ENCODE measurements at regions not wholly inside any gene's neighbourhood (a gene's known extent, or its start where the extent isn't known, plus 50 kb on each side); places are given as distances from the start of the nearest gene placed in this dataset.
A peak's percentile ranks its signal among the peaks of the same experiment; 100 is the strongest.

- TF ChIP-seq CTCF (IDR thresholded peaks at IDR 0.05; ENCODE audit: low read depth, low read length, missing control alignments) = no peak
- no peak for DNase-seq (ENCODE audit: low read depth)
- H3K4me3 ChIP-seq (ENCODE audit: low read depth, low read length) = no peak overlapping the region
Observed at GRCh38 chr1:93735722-93736121, 54.1 kb upstream of the BCAR3 start.

DNA sequence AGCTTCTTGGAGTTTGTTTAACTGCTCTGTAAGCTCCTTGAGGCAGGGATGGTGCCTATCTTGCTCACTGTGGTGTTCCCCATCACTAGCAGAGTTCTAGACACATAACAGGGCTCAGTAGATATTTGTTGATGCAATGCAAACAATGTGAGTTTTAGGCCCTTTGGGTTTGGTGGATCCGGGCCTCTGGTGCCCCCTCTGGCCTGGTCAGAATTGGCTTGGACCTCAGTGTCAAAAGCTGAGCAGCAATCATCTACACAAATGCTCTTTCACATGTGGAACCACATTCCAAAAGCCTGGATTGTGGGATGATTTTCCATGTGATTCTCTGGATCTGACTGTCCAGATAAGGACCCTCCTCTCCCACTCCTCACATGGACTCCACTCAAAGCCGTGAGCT lies 53.4 kb upstream of the BCAR3 start:
- peak; percentile 63 for TF ChIP-seq CTCF (IDR thresholded peaks at IDR 0.05; ENCODE audit: low read depth, low read length, missing control alignments)
- DNase-seq (ENCODE audit: low read depth) = no peak

GRCh38 chr1:93733340-93733739 lies 51.7 kb upstream of the BCAR3 start:
- no peak overlapping the region for H3K4me3 ChIP-seq (ENCODE audit: low read depth, low read length)

More for the DNA sequence above, 53.4 kb upstream of the BCAR3 start:
- no peak overlapping the region for H3K4me3 ChIP-seq (ENCODE audit: low read depth, low read length)

DNA sequence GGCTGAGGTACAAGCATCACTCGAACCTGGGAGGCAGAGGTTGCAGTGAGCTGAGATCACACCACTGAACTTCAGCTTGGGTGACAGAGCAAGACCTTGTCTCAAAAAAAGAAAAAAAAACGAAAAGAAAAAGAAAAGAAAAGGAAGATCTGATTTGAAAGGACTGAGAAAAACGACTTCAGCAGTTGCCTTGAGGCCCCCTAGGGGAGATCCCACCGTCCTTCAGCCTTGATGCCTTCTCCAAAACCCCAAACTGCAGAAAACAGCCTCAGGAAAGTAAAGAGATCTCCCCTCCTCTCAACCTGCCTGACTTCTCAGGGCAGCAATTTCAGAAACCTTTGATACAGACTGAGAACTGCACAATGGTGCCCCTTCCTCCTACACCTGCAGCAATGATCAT lies 50.9 kb upstream of the BCAR3 start:
- H3K4me3 ChIP-seq (ENCODE audit: low read depth, low read length) = no peak overlapping the region
- TF ChIP-seq CTCF (IDR thresholded peaks at IDR 0.05; ENCODE audit: low read depth, low read length, missing control alignments) = peak; percentile 68
- no peak for DNase-seq (ENCODE audit: low read depth)

More at GRCh38 chr1:93733340-93733739, 51.7 kb upstream of the BCAR3 start:
- no peak for DNase-seq (ENCODE audit: low read depth)
- TF ChIP-seq CTCF (IDR thresholded peaks at IDR 0.05; ENCODE audit: low read depth, low read length, missing control alignments) = no peak
